K562 (cell line): ENCODE measurements at regions not wholly inside any gene's neighbourhood (a gene's known extent, or its start where the extent isn't known, plus 50 kb on each side); places are given as distances from the start of the nearest gene placed in this dataset.

Experiments
- ATAC-seq: fragments of 200-7000 bp; cut with Tn5 transposase; 3 replicates; pipeline ENCODE4 v1.9.1; 2020; ENCODE audit warnings: moderate library complexity
- BruUV-seq: library from RNA; stranded (reverse); fragments of 400-500 nt; replicated peaks from 2 replicates; lab custom pipeline; 2021; lab: Mats Ljungman, UMichigan
- CTCF ChIA-PET: fragments of 300-600 bp; formaldehyde crosslinking; extraction: SDS; loops from one replicate; lab custom pipeline; 2021; ENCODE audit warnings: low intra/inter-chr PET ratio; lab: Yijun Ruan, JAX
- POLR2A ChIA-PET: fragments of 300-600, 350-650 bp; sonication (Branson Sonifier 250); formaldehyde crosslinking; extraction: SDS; loops from one replicate; lab custom pipeline; 2021; ENCODE audit warnings: antibody characterized with exemption, inconsistent platforms; lab: Yijun Ruan, JAX
- DNase-seq, 4 experiments: peaks; one replicate each; pipeline versions ENCODE4 v3.0.0 to v3.0.0-alpha.2; 2011 to 2018; ENCODE audit warnings: low spot score in 3 of 4, mixed read lengths in 3 of 4; ENCODE audit errors: extremely low read depth in 1 of 4
- FAIRE-seq: peaks from 2 replicates; lab custom pipeline; 2011; peaks lifted over from hg19 to GRCh38; lab: Jason Lieb, UNC
- H2AFZ ChIP-seq: 2 replicates; pipeline ENCODE4 v1.6.0; 2011; ENCODE audit warnings: low read depth, low read length, control low read depth, inconsistent platforms
- H3K27ac ChIP-seq: fragments of 200-600 bp; 3 replicates; pipeline ENCODE4 v1.8.0; 2011; ENCODE audit warnings: low read depth, mild to moderate bottlenecking, control low read depth, inconsistent platforms, low read length, moderate library complexity, mixed read lengths; ENCODE audit errors: extremely low read depth
- H3K27me3 ChIP-seq, 2 experiments: fragments of 300-600 bp in 1 of 2; 2 replicates in 1 of 2; 3 replicates in 1 of 2; pipeline versions ENCODE4 v1.6.0 to v1.8.0; 2011; ENCODE audit warnings: inconsistent platforms in 2 of 2, low read length in 2 of 2, mild to moderate bottlenecking in 1 of 2, mixed read lengths in 1 of 2, moderate library complexity in 1 of 2; ENCODE audit not compliant: control insufficient read depth in 2 of 2, insufficient read depth in 2 of 2
- H3K36me3 ChIP-seq: fragments of 300-600 bp; 3 replicates; pipeline ENCODE4 v1.8.0; 2011; ENCODE audit warnings: mild to moderate bottlenecking, low read length, inconsistent platforms; ENCODE audit not compliant: control insufficient read depth, insufficient read depth
- H3K4me1 ChIP-seq, 2 experiments: fragments of 200-600 bp in 1 of 2; replicated peaks in 1 of 2; 2 replicates in 1 of 2; 3 replicates in 1 of 2; pipeline versions ENCODE4 v1.5.1 to v1.8.0; 2011; ENCODE audit warnings: inconsistent platforms in 2 of 2, low read length in 2 of 2, mild to moderate bottlenecking in 1 of 2, mixed read lengths in 1 of 2, moderate library complexity in 1 of 2; ENCODE audit not compliant: control insufficient read depth in 2 of 2, insufficient read depth in 2 of 2
- H3K4me2 ChIP-seq: 2 replicates; pipeline ENCODE4 v1.6.1; 2011; ENCODE audit warnings: low read length, control low read depth, inconsistent platforms, mixed read lengths; ENCODE audit not compliant: insufficient read depth
- H3K4me3 ChIP-seq: fragments of 200-600 bp; sonication (generic), shearing (Covaris generic); 2 replicates; pipeline ENCODE4 v1.5.1; 2016; ENCODE audit warnings: control low read depth, inconsistent platforms
- H3K79me2 ChIP-seq: fragments of 200-600 bp; 3 replicates; pipeline ENCODE4 v1.8.0; 2011; ENCODE audit warnings: low read length, inconsistent platforms; ENCODE audit not compliant: control insufficient read depth, insufficient read depth
- H3K9ac ChIP-seq, 2 experiments: 2 replicates each; pipeline versions ENCODE4 v1.6.0 to v1.6.1; 2011; ENCODE audit warnings: low read depth in 2 of 2, low read length in 2 of 2, control low read depth in 1 of 2, inconsistent platforms in 1 of 2, mild to moderate bottlenecking in 1 of 2, mixed read lengths in 1 of 2; ENCODE audit not compliant: insufficient read depth in 1 of 2
- H3K9me1 ChIP-seq: one replicate; pipeline ENCODE4 v1.6.0; 2011; ENCODE audit warnings: inconsistent platforms, mild to moderate bottlenecking, low read length, moderate library complexity; ENCODE audit not compliant: control insufficient read depth, insufficient read depth
- H3K9me3 ChIP-seq: replicated peaks from 2 replicates; pipeline ENCODE4 v1.5.1; 2011; ENCODE audit warnings: low read depth, low read length, inconsistent platforms; ENCODE audit not compliant: control insufficient read depth, insufficient read depth
- H4K20me1 ChIP-seq: replicated peaks from 2 replicates; pipeline ENCODE4 v1.6.1; 2011; ENCODE audit warnings: low read length, inconsistent platforms, mixed read lengths; ENCODE audit not compliant: control insufficient read depth, insufficient read depth
- FOXA1 ChIP-seq: fragments of 450-650 bp; IDR thresholded peaks from 2 replicates; pipeline ENCODE4 v1.6.1; 2016; ENCODE audit warnings: mild to moderate bottlenecking, borderline replicate concordance
- FOXP1 ChIP-seq: sonication (generic); formaldehyde crosslinking; IDR thresholded peaks from 2 replicates; pipeline ENCODE4 v1.8.0; 2022; ENCODE audit warnings: mild to moderate bottlenecking, missing genetic modification reagents
- MEF2A ChIP-seq: IDR thresholded peaks from 2 replicates; pipeline ENCODE4 v1.6.1; 2011; ENCODE audit warnings: low read depth, mild to moderate bottlenecking, low read length, moderate library complexity; ENCODE audit not compliant: control insufficient read depth
- TFAM ChIP-seq: fragments of 250-450 bp; sonication (Bioruptor Pico); conservative IDR thresholded peaks from 2 replicates; pipeline ENCODE4 v1.5.0; 2021; ENCODE audit warnings: mild to moderate bottlenecking, moderate library complexity
- ZFP1 ChIP-seq: fragments of 450-650 bp; formaldehyde crosslinking; IDR thresholded peaks from 2 replicates; pipeline ENCODE4 v1.4.0; 2020; ENCODE audit warnings: mild to moderate bottlenecking, mixed read lengths
- ZNF232 ChIP-seq: sonication (generic); formaldehyde crosslinking; IDR thresholded peaks from 2 replicates; pipeline ENCODE4 v1.8.0; 2022; ENCODE audit warnings: mild to moderate bottlenecking, missing genetic modification reagents
- ZNF41 ChIP-seq: fragments of 250-450 bp; sonication (Bioruptor Pico); conservative IDR thresholded peaks from 2 replicates; pipeline ENCODE4 v1.4.0; 2020; ENCODE audit warnings: mild to moderate bottlenecking
- WGBS: fragments of 100-300 bp; shearing (Covaris generic); methylation state at CpG from one replicate; pipeline ENCODE4 v1.1.6; 2016; ENCODE audit warnings: low coverage, mixed read lengths; ENCODE audit not compliant: insufficient coverage; ENCODE audit errors: missing lambda C conversion rate; 5-methylcytosine and 5-hydroxymethylcytosine counted together
- in situ Hi-C: fragments of 300-500 bp; cut with MboI; formaldehyde crosslinking; loops from 4 replicates; pipeline ENCODE4 v1.15.0; 2018; ENCODE audit warnings: inconsistent platforms, mixed read lengths
- intact Hi-C: fragments of 100-400 bp; cut with micrococcal nuclease; formaldehyde crosslinking; loops from 2 replicates; pipeline ENCODE4 v1.14.2; 2022
- TF ChIP-seq, protein P1 (sequence below): fragments of 450-650 bp; IDR thresholded peaks from 2 replicates; pipeline ENCODE4 v1.6.1; 2017; ENCODE audit warnings: antibody characterized with exemption

DNA sequence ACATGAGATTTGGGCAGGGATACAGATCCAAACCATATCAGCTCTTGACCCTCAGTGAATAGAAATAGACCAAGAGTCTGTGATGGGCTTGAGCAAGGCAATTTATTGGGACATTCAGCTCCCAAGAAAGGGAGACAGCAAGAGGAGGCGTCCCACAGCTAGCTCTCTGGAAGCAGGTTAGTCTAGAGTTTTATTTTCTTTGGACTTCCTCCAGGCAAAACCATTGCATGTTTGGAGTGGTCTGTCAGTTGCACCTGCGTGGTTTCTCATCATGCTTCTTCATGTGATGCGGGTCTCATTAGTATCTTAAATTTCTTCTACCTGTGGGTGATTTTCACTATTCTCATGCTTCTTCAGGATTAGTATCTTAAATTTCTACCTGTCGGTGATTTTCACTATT is 1530.6 kb downstream of the PLA2G4A start (continued):
- no peak for TF ChIP-seq MEF2A
- TF ChIP-seq ZFP1, result no peak
- TF ChIP-seq TFAM, result no peak
- TF ChIP-seq ZNF232 (CRISPR knock-in tag), result no peak
- TF ChIP-seq FOXP1, result no peak
- TF ChIP-seq FOXA1, result no peak
- no peak for TF ChIP-seq ZNF41 (CRISPR knock-in tag)
- TF ChIP-seq, all 486 proteins: peak for 0

DNA sequence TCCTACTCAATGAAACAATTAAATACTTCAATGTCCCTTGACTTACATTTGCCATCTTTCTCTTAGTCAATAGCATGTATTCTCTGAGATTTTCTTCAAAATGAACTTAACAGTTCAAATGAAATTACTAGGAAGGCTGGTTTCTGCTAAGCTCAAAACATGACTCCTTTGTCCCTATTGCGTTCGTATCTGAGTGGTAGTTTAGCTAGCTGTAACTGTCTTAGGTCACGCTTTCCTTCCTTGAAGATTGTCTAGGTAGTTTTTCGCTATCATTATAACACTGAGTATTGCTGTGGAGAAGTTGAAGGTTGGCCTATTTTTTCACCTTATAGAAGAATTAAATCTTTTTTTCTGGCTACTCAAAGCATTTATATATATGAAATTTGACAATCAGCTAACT is 1535.2 kb downstream of the PLA2G4A start:
- Histone ChIP-seq H3K4me2 (no peak overlapping the region), H3K36me3 (no peaks in the 10 kb centered on the region), H3K9me1 (no peaks in the 10 kb centered on the region), H3K9ac (no peak overlapping the region), H3K9me3 (no peaks in the 10 kb centered on the region), H3K4me3 (no peak overlapping the region), H3K4me1 (no peaks in the 10 kb centered on the region), H2AFZ (no peak overlapping the region), H3K27me3 (no peaks in the 10 kb centered on the region), H4K20me1 (no peaks in the 10 kb centered on the region), H3K27ac (no peak overlapping the region), H3K79me2 (no peaks in the 10 kb centered on the region)
- ChIA-PET POLR2A (no interaction called here), CTCF (no interaction called here)
- no TSS peak for BruUV-seq
- no peak for FAIRE-seq
- DNase-seq, result no peak
- 1% methylated on average over 4 of the region's 4 CpGs for WGBS
- TF ChIP-seq ZFP1, result peak; percentile 70; the same call in 1 of the 2 replicates
- TF ChIP-seq, protein P1, sequence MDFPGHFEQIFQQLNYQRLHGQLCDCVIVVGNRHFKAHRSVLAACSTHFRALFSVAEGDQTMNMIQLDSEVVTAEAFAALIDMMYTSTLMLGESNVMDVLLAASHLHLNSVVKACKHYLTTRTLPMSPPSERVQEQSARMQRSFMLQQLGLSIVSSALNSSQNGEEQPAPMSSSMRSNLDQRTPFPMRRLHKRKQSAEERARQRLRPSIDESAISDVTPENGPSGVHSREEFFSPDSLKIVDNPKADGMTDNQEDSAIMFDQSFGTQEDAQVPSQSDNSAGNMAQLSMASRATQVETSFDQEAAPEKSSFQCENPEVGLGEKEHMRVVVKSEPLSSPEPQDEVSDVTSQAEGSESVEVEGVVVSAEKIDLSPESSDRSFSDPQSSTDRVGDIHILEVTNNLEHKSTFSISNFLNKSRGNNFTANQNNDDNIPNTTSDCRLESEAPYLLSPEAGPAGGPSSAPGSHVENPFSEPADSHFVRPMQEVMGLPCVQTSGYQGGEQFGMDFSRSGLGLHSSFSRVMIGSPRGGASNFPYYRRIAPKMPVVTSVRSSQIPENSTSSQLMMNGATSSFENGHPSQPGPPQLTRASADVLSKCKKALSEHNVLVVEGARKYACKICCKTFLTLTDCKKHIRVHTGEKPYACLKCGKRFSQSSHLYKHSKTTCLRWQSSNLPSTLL, result no peak
- intact Hi-C loops (no loop called here), in situ Hi-C loops (no loop called here)
- ATAC-seq, result no peak
